ENCODE measurements at regions not wholly inside any gene's neighbourhood (a gene's known extent, or its start where the extent isn't known, plus 50 kb on each side); places are given as distances from the start of the nearest gene placed in this dataset.
"Not testable (repeated sequence)": the region's sequence is repeated elsewhere in the genome, so short reads cannot be mapped to it uniquely, and the experiment has no call there.

GRCh38 chr10:120051671-120052070, 159.1 kb downstream of the SEC23IP start:
- DNase-seq, result no peak

DNA sequence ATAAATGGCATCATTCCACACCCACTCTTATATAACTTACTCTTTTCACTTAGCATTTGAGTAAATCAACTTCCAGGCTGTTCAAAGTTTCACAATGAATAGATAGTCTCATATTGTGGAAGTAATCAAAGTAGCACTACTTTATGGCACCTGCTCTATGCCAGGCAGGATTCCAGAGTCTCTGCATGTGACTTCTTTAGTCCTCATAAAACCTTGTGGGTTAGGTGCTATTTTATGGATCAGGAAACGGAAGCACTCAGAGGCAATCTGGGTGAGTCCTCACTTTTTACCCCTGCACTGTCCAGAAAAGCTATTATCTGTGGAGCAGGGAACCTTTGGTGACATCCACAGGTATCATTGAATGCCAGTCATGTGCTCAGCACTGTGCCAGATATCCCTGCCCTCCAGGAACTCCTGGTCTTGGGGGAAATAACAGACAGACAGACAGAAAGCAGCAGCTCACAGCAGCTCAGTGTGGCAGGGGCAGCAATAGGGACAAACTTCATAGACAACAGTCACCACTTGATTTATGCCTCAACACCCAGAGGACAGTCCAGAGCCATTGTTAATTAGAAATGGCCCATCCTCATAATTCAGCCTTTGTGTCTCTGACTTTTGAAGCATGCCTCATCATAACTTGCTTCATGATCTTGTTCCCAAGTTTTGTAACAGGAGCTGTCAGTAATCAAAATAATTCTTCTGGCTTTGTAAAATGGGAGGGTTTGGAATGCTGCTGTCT, 160.6 kb downstream of the SEC23IP start:
- DNase-seq, result no peak

DNA sequence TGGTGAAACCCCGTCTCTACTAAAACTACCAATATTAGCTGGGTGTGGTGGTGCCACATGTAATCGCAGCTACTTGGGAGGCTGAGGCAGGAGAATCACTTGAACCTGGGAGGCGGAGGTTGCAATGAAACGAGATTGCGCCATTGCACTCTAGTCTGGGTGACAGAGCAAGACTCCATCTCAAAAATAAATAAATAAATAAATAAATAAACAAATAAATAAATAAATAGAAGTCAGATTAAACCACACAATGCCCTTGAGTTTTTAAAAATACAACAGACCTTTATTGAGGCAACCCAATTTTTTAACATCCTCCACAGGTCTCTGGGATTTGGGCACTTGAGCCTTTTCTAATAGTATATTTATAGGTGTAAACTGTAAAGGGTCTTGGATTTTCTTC, 167.3 kb downstream of the SEC23IP start:
- DNase-seq, result not testable (repeated sequence)

- DNase-seq, result no peak
Measured at GRCh38 chr10:120067427-120067826, 174.9 kb downstream of the SEC23IP start.

GRCh38 chr10:120069700-120070099, 177.2 kb downstream of the SEC23IP start:
- no peak for DNase-seq

GRCh38 chr10:120075349-120075748, 182.8 kb downstream of the SEC23IP start:
- no peak for DNase-seq

GRCh38 chr10:120076996-120077706, 184.6 kb downstream of the SEC23IP start:
- DNase-seq, result no peak

- DNase-seq, result no peak
Measured at GRCh38 chr10:120077707-120078492, 185.4 kb downstream of the SEC23IP start.

- no peak for DNase-seq
Measured at GRCh38 chr10:120085096-120085796, 192.7 kb downstream of the SEC23IP start.

GRCh38 chr10:120086066-120086465, 193.5 kb downstream of the SEC23IP start:
- no peak for DNase-seq

GRCh38 chr10:120087109-120087508, 194.6 kb downstream of the SEC23IP start:
- DNase-seq, result no peak

GRCh38 chr10:120095875-120096274, 203.3 kb downstream of the SEC23IP start:
- DNase-seq, result no peak

DNA sequence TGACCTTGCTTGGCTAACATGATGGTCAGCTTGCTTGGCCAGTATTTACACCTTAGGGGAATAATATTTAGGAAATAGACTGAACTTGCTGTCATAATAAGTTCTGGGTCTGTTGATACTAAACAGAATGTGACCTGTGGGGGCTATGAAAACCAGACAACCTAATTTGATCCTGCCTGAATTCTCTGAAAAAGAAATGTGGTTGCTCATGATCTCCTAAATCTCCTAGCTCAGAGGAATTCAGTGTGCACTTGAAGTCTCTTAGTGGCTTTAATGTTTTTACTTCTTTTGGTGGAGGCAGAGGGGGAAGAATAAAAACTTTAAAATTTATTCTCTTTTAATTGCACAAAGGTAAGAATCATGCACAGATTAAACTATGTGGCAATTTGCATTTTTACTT, 205.2 kb downstream of the SEC23IP start:
- DNase-seq, result no peak

GRCh38 chr10:120098232-120098930, 205.9 kb downstream of the SEC23IP start:
- DNase-seq, result no peak

GRCh38 chr10:120103738-120104560, 211.4 kb downstream of the SEC23IP start:
- no peak for DNase-seq

- no peak for DNase-seq
Measured at GRCh38 chr10:120105001-120105400, 212.5 kb downstream of the SEC23IP start.

DNA sequence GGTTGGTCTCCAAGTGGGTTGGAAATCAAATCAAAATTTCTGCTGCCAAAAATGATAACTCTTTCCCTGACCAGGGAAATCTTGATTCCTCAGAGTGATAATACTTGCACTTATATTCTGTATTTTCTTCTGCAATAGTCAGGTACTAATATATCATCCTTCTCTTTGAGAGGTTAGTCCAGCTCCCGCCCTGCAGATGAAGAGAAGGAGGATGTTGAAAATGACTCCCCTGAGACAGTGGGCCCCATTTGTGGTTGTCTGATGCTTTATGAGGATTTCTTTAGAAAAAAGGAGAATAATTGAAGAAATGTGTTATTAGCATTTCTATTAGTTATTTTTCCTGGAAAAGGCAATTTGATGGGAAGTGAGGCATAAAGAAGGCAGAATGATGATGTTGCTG, 213.0 kb downstream of the SEC23IP start:
- DNase-seq, result no peak

DNA sequence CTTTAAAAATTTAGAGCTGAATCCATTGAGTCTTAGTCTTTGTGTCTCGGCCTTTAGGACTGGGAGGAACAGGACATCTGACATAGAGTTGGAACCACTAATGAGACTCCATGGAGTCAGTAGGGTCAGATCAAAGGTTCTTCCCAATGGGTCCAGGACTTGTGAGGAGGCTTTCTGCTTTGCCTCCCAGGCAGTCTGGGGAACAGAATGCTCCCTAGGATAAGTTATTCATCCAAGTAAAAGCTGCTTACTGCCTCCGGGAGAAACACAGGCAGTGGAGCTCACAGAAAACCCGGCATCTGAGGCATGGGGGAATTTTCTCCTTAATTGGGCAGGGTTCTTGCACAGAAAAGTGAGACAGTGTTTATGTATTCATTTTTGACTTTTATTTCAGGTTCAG, 216.4 kb downstream of the SEC23IP start:
- DNase-seq, result no peak

DNA sequence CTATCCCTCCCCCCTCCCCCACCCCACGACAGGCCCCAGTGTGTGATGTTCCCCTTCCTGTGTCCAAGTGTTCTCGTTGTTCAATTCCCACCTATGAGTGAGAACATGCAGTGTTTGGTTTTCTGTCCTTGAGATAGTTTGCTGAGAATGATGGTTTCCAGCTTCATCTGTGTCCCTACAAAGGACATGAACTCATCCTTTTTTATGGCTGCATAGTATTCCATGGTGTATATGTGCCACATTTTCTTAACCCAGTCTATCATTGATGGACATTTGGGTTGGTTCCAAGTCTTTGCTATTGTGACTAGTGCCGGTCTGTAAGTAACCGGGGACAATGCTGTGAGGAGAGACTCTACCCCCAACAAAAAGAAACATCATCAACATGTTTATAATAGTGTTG, 217.2 kb downstream of the SEC23IP start:
- DNase-seq, result not testable (repeated sequence)

DNA sequence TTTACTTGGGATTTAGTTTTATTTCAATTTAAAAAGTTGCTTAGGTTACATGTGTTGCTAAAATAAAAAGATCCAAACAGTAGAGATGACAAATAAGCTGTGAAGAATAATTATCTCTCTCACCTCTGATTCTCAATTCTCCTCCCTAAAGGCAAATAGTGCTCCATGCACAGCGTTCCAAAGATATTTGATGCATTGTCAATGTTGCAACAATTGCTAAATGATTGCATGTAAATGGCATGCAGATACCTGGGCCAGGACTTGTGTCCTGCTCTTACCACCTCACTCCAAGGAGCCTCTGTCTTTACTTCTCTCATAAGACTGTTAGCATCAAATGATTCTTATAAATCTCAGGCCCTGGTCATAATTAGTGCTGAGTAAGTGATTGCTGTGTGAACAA, 217.7 kb downstream of the SEC23IP start:
- DNase-seq, result no peak

DNA sequence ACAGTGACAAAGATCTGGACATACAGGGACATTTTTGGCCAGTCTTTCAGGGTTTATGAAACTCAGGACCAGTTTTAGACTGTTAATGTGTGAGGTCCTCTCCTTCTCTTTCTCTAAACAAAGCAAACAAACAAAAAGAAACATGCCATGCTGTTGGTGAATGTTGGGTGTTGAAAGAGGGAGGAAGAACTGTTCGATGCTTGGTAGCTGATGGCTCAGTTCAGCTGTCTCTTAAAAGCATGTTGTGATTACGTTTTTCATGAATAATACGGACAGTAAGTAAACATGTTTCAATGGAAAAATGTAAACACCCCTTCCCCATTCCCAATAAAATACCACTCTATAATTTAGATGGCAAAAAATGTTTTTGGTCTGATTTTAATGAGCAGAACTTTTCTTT, 219.1 kb downstream of the SEC23IP start:
- DNase-seq, result no peak

GRCh38 chr10:120112809-120113208, 220.3 kb downstream of the SEC23IP start:
- DNase-seq, result no peak
